ENCODE measurements at regions not wholly inside any gene's neighbourhood (a gene's known extent, or its start where the extent isn't known, plus 50 kb on each side); places are given as distances from the start of the nearest gene placed in this dataset.

GRCh38 chr3:135802171-135802570 is 163.4 kb upstream of the PPP2R3A start:
- Histone ChIP-seq H3K4me1 (ENCODE audit: control insufficient read depth in 4 of 4, insufficient read depth in 4 of 4, low read length in 3 of 4) (no peaks in the 10 kb centered on the region), H3K4me3 (ENCODE audit: low read depth in 1 of 3, low read length in 3 of 3) (no peak overlapping the region), H3K9ac (ENCODE audit: low read depth in 1 of 2, low read length in 2 of 2) (no peak overlapping the region), H3K9me3 (ENCODE audit: control insufficient read depth in 4 of 4, low read length in 3 of 4) (no peaks in the 10 kb centered on the region), H3K27me3 (ENCODE audit: control insufficient read depth in 4 of 4, insufficient read depth in 4 of 4, low read length in 3 of 4) (no peaks in the 10 kb centered on the region), H3K27ac (ENCODE audit: low read depth in 1 of 2, low read length in 2 of 2) (no peak overlapping the region), H3K36me3 (ENCODE audit: control insufficient read depth in 4 of 4, insufficient read depth in 3 of 4, low read depth in 1 of 4, low read length in 3 of 4) (no peaks in the 10 kb centered on the region)
- TF ChIP-seq GABPA (IDR thresholded peaks at IDR 0.05 in 1 of 2, conservative IDR thresholded peaks at IDR 0.05 in 1 of 2): no peak
- TF ChIP-seq TAF1 (conservative IDR thresholded peaks at IDR 0.05): no peak
- TF ChIP-seq FOXA2 (IDR thresholded peaks at IDR 0.05): no peak
- TF ChIP-seq, protein P1, sequence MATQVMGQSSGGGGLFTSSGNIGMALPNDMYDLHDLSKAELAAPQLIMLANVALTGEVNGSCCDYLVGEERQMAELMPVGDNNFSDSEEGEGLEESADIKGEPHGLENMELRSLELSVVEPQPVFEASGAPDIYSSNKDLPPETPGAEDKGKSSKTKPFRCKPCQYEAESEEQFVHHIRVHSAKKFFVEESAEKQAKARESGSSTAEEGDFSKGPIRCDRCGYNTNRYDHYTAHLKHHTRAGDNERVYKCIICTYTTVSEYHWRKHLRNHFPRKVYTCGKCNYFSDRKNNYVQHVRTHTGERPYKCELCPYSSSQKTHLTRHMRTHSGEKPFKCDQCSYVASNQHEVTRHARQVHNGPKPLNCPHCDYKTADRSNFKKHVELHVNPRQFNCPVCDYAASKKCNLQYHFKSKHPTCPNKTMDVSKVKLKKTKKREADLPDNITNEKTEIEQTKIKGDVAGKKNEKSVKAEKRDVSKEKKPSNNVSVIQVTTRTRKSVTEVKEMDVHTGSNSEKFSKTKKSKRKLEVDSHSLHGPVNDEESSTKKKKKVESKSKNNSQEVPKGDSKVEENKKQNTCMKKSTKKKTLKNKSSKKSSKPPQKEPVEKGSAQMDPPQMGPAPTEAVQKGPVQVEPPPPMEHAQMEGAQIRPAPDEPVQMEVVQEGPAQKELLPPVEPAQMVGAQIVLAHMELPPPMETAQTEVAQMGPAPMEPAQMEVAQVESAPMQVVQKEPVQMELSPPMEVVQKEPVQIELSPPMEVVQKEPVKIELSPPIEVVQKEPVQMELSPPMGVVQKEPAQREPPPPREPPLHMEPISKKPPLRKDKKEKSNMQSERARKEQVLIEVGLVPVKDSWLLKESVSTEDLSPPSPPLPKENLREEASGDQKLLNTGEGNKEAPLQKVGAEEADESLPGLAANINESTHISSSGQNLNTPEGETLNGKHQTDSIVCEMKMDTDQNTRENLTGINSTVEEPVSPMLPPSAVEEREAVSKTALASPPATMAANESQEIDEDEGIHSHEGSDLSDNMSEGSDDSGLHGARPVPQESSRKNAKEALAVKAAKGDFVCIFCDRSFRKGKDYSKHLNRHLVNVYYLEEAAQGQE (IDR thresholded peaks at IDR 0.05): no peak
- no peak for TF ChIP-seq RAD21 (IDR thresholded peaks at IDR 0.05)
- TF ChIP-seq JUND (IDR thresholded peaks at IDR 0.05): no peak
- TF ChIP-seq HNF4A (conservative IDR thresholded peaks at IDR 0.05): no peak
- no peak for TF ChIP-seq EGR1 (IDR thresholded peaks at IDR 0.05; ENCODE audit: low read depth in 2 of 2)
- no peak for TF ChIP-seq SP1 (IDR thresholded peaks at IDR 0.05)
- TF ChIP-seq, protein P2, sequence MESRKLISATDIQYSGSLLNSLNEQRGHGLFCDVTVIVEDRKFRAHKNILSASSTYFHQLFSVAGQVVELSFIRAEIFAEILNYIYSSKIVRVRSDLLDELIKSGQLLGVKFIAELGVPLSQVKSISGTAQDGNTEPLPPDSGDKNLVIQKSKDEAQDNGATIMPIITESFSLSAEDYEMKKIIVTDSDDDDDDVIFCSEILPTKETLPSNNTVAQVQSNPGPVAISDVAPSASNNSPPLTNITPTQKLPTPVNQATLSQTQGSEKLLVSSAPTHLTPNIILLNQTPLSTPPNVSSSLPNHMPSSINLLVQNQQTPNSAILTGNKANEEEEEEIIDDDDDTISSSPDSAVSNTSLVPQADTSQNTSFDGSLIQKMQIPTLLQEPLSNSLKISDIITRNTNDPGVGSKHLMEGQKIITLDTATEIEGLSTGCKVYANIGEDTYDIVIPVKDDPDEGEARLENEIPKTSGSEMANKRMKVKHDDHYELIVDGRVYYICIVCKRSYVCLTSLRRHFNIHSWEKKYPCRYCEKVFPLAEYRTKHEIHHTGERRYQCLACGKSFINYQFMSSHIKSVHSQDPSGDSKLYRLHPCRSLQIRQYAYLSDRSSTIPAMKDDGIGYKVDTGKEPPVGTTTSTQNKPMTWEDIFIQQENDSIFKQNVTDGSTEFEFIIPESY (IDR thresholded peaks at IDR 0.05): no peak
- no peak for TF ChIP-seq HNF4G (IDR thresholded peaks at IDR 0.05)
- TF ChIP-seq, protein P3, sequence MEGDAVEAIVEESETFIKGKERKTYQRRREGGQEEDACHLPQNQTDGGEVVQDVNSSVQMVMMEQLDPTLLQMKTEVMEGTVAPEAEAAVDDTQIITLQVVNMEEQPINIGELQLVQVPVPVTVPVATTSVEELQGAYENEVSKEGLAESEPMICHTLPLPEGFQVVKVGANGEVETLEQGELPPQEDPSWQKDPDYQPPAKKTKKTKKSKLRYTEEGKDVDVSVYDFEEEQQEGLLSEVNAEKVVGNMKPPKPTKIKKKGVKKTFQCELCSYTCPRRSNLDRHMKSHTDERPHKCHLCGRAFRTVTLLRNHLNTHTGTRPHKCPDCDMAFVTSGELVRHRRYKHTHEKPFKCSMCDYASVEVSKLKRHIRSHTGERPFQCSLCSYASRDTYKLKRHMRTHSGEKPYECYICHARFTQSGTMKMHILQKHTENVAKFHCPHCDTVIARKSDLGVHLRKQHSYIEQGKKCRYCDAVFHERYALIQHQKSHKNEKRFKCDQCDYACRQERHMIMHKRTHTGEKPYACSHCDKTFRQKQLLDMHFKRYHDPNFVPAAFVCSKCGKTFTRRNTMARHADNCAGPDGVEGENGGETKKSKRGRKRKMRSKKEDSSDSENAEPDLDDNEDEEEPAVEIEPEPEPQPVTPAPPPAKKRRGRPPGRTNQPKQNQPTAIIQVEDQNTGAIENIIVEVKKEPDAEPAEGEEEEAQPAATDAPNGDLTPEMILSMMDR (IDR thresholded peaks at IDR 0.05; ENCODE audit: low read depth, low read length, missing input control): no peak
- TF ChIP-seq ATF3 (IDR thresholded peaks at IDR 0.05): no peak
- TF ChIP-seq RXRA (IDR thresholded peaks at IDR 0.05): no peak
- no peak for TF ChIP-seq NR2F2 (IDR thresholded peaks at IDR 0.05)
- DNase-seq (ENCODE audit: low spot score): no peak
- 79% methylated on average over 10 of the region's 10 CpGs for whole genome bisulfite sequencing

DNA sequence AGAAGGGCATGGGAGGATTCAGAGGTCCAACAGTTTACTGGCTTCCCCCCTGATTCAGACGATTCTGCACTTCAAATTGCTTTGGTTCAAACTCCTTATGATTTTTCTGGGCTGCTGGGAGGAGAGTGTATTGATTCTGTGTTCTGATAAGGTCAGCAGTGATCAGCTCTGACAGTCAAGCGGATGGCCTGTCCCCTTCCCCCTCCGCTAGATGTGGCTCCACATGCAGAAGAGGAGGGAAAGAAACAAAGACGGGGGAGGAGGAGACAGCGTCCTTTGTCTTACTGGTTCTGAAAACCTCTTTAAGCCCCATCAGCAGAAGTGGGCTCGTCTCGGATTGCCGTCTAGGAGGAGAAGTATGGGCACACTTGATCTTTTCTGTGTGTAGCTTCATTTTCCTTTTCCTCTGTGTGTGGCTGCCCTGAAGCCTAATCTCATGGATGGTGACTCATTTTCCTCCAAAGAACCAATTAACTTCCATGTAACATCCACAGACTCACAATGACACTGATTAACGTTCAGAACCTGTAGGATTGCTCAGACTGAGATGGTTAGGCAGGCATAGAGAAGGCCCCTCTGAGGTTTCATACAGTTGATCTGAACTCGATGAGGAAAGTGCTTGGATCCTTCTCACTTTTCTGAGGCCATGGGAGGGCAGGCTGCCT is 162.4 kb upstream of the PPP2R3A start:
- H3K4me1 ChIP-seq (ENCODE audit: control insufficient read depth in 4 of 4, insufficient read depth in 4 of 4, low read length in 3 of 4): no peaks in the 10 kb centered on the region
- 70% methylated on average over 10 of the region's 10 CpGs for WGBS
- H3K27me3 ChIP-seq (ENCODE audit: control insufficient read depth in 4 of 4, insufficient read depth in 4 of 4, low read length in 3 of 4): no peaks in the 10 kb centered on the region
- no peaks in the 10 kb centered on the region for H3K9me3 ChIP-seq (ENCODE audit: control insufficient read depth in 4 of 4, low read length in 3 of 4)
- H3K9ac ChIP-seq (ENCODE audit: low read depth in 1 of 2, low read length in 2 of 2): no peak overlapping the region
- no peak for DNase-seq (ENCODE audit: low spot score)
- H3K36me3 ChIP-seq (ENCODE audit: control insufficient read depth in 4 of 4, insufficient read depth in 3 of 4, low read depth in 1 of 4, low read length in 3 of 4): no peaks in the 10 kb centered on the region
- TF ChIP-seq TAF1 (conservative IDR thresholded peaks at IDR 0.05) (no peak), YY1 (IDR thresholded peaks at IDR 0.05) (no peak), GABPA (IDR thresholded peaks at IDR 0.05 in 1 of 2, conservative IDR thresholded peaks at IDR 0.05 in 1 of 2) (no peak), FOXA1 (IDR thresholded peaks at IDR 0.05) (no peak), ATF3 (IDR thresholded peaks at IDR 0.05) (no peak)
- TF ChIP-seq, protein P4, sequence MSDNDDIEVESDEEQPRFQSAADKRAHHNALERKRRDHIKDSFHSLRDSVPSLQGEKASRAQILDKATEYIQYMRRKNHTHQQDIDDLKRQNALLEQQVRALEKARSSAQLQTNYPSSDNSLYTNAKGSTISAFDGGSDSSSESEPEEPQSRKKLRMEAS (IDR thresholded peaks at IDR 0.05): no peak
- TF ChIP-seq, protein P1 (IDR thresholded peaks at IDR 0.05): no peak
- TF ChIP-seq, protein P2 (IDR thresholded peaks at IDR 0.05): no peak
- no peak overlapping the region for H3K27ac ChIP-seq (ENCODE audit: low read depth in 1 of 2, low read length in 2 of 2)
- H3K4me3 ChIP-seq (ENCODE audit: low read depth in 1 of 3, low read length in 3 of 3): no peak overlapping the region

Data from liver (tissue), 8 donors.